NCI-H524 (cell line): ENCODE measurements at regions not wholly inside any gene's neighbourhood (a gene's known extent, or its start where the extent isn't known, plus 50 kb on each side); places are given as distances from the start of the nearest gene placed in this dataset.
"Not testable (repeated sequence)": the region's sequence is repeated elsewhere in the genome, so short reads cannot be mapped to it uniquely, and the experiment has no call there.

Experiments used
- DNase-seq, 2 experiments: peaks; one replicate each; lab custom pipeline; 2025; lab: John Stamatoyannopoulos, UW

DNA sequence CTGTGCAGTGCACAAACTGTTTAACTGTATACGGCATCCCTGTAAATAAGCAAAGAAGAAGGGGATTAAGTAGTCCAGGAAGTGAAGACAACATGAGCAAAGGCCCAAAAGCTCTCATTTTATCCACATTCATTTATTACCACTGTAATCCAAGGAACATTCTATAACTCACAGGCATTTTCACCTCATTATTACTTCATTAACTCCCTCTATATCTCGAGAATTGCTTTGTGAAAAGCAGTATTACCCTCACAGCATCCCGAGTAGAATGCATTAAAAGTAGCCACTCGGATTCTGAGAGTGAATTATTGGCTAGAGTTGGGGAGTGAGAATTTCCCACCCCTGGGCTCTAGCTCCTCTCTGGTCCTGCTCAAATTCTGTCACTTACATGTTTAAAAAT is 51.0 kb upstream of the CHCHD3 start:
- DNase-seq = no peak

- DNase-seq = no peak
Observed at GRCh38 chr7:133134810-133135209, 52.9 kb upstream of the CHCHD3 start.

DNA sequence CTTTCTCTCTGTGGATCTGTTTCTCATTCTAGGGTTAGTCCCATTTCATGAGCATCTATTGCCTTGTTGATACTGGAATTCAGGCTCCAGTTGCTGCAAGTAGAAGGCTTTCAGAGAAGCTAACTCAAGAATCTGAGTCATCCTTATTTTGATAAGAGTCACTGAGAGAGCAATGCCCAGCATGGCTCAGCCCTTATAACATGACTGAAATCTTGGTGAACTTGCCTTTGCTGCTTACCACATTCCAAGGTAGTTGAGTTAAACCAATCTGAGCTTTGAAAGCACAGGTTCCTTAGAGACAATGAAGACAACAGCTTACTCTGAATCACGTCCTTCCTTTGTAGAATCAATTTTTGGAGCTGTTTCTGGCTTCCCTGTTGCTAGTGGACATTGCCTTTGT is 53.6 kb upstream of the CHCHD3 start:
- no peak for DNase-seq

DNA sequence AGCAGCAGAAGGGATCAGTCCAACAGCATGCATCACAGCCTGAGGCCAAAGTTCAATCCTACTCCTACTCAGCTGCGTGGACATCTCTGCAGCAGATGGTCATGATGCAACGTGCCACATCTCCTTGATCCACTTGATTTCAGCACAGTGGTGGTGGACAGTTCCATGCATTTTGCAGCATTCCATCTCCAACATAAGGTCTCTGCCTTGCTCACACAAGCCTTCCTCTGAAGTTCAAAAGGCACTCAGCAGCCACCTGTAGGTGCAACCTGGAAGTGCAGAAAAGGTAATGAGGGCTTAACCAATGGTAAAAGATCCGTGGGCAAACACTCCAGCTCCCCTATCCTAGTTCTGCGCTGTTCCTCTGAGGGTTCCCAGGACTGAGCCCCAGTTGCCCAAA is 57.5 kb upstream of the CHCHD3 start:
- no peak for DNase-seq

GRCh38 chr7:133139801-133140200 is 57.9 kb upstream of the CHCHD3 start:
- DNase-seq = no peak

GRCh38 chr7:133140994-133141595 is 59.2 kb upstream of the CHCHD3 start:
- DNase-seq = no peak

- no peak for DNase-seq
Observed at GRCh38 chr7:133150760-133151159, 68.9 kb upstream of the CHCHD3 start.

DNA sequence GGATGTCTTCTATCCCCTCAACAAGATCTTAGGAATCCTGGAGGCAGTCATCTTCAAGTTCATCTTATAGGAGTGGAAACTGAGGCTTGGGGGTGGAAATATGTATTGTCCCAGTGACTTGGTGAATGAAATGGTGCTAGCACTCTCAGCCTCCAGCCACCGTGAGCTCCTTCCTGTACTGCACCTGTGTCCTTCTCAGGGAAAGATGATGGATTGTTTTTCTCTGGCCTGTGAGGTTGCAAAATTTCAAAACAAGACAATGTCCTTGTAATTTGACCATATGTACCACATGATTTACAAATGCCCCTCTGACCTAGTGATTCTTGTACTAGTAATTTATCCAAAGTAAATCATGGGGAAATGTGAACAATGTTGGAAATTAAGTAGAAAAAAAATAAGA is 71.0 kb upstream of the CHCHD3 start:
- no peak for DNase-seq

DNA sequence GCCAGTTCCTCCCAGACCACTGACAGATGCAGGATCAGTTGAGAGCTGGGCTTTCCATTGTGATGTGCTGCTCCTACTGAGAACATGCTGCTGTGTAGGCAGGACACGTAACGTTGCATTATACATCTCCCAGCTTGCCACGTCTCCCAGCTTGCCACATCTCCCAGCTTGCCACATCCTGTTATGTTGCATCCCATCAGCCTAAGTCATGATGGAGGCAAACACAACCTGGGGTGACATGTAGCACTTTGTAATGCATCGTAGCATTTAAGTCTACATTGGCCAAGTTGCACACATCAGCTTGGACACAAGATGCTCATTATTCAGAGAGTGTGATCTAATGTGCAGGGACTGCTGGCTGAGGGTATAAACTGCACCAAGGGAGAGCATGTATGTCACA is 73.3 kb upstream of the CHCHD3 start:
- no peak for DNase-seq

GRCh38 chr7:133155642-133156041 is 73.8 kb upstream of the CHCHD3 start:
- DNase-seq = no peak

GRCh38 chr7:133157045-133157444 is 75.2 kb upstream of the CHCHD3 start:
- no peak for DNase-seq

GRCh38 chr7:133164498-133164897 is 82.6 kb upstream of the CHCHD3 start:
- no peak for DNase-seq

DNA sequence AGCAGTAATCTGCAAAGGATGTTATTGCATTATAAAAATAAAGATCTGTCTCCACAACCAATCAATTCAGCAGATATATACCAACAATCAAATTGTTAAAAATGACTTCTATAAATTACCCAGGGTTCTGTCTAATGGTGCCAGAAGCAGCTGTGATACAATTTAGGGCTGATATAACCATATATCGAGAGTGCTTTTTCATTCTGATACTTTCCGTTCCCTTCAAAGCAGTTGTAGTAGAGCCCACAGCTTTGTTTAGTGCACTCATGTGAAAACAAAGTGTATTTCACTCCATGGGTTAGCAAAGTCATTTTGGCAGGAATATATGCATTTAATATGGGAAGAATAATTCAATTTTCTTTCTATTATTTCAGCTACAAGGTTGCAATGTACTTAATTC is 83.1 kb upstream of the CHCHD3 start:
- no peak for DNase-seq

GRCh38 chr7:133165529-133165928 is 83.6 kb upstream of the CHCHD3 start:
- no peak for DNase-seq

DNA sequence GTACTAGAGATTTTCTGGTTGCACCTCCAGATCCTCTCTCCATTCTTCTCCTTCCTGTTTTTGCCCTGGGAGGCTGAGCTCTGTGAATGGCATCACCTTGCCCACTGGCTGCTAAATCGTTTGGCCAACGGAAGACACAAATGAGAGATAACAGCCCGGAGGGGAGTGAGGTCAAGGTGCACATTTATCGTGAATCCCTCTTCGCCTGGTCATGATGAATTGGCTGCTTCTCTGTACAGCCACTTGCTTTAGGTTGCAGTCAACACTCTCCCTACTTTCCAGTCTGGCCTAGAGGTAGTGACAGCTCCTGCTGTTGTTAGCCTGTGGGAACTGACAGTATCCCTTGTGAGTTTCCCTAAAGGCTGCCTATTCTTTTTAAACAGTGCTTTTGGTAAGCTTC is 85.4 kb upstream of the CHCHD3 start:
- DNase-seq = no peak

- DNase-seq = not testable (repeated sequence)
Observed at GRCh38 chr7:133169167-133169822, 83.6 kb upstream of the EXOC4 start.

- DNase-seq = not testable (repeated sequence)
Observed at GRCh38 chr7:133177476-133177875, 75.4 kb upstream of the EXOC4 start.

- no peak for DNase-seq
Observed at GRCh38 chr7:133180717-133181116, 72.2 kb upstream of the EXOC4 start.

DNA sequence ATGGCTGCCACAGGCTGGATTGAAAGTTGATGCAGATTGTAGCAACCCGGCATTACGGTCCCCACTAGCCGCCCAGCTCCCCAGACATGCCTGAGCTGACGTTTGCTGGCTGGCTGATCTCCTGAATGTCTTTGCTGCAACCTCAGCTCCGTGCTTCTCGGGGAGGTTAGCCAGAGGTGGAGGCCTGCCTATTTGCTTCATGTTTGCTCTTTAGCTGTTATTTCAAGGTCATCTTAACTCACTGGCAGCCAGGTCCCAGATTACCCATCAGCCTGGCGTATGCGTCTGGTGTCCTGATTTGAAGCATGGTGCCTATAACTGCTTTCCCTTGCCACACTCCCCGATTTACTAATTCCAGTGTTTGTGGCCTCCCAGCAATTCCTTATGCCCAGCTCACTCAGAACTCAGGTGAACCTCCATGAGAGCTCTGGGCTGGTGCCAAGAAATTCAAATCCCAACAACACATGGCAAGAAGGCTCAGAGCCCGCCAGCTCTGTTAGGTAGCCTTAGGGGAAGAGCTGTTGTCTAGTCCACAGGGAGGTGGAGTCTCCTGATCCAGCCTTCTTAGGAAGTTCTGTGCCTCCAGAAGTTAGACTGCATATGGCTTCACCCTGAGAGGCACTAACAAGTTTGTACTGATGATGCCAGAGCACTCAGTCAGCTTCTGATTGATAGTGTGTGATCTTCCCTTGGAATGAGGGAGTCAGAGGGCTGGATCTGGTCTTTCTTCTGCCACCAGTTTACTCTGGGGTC is 69.7 kb upstream of the EXOC4 start:
- peak in 1 of 2 experiments; percentile 51 for DNase-seq

DNA sequence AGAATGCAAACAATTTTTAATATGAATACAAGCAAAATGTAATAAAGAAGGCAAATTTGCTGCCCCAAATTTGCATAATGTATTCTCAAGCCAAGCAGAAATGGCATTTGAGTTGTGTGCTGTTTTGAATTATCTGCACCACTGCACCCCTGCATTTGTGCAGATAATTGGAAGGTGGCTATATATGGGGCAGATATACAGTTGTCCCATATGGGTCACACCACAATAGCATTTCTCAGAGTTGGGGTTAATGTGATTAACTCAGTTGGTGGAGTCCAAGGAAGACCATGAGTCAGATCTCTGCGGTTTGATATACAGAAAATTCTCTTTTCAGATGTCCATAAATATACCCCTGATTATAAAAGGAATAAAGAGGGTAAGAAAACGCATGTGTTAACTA is 68.9 kb upstream of the EXOC4 start:
- no peak for DNase-seq

DNA sequence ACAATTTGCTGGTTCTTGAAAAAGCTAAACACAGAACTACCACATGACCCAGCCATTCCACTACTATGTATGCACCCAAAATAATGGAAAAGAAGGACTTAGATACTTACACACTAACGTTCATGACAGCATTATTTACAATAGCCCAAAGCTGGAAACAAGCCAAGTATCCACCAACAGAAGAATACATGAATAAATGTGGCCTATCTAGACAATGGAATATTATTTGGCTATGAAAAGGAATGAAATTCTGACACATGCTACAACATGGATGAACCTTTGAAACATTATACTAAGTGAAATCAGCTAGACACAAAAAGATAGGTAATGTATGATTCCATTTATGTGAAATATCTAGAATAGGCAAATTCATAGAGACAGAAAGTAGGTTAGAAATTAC is 67.4 kb upstream of the EXOC4 start:
- DNase-seq = no peak

- no peak for DNase-seq
Observed at GRCh38 chr7:133186060-133186459, 66.8 kb upstream of the EXOC4 start.

DNA sequence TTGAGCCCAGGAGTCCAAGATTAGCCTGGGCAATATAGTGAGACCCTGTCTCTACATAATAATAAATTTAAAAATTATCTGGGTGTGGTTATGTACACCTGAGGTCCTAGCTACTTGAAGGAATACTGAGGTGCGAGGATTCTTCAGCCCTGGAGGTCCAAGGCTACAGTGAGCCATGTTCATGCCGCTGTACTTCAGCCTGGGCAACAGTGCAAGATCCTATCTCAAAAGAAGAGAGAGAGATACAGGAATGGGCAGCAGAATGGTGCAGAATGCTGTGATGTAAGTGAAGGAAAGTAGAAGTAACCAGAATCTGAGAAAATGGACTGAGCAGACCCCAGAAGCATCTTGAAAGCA is 62.7 kb upstream of the EXOC4 start:
- no peak for DNase-seq

GRCh38 chr7:133190650-133191049 is 62.2 kb upstream of the EXOC4 start:
- DNase-seq = no peak
